ENCODE measurements at regions not wholly inside any gene's neighbourhood (a gene's known extent, or its start where the extent isn't known, plus 50 kb on each side); places are given as distances from the start of the nearest gene placed in this dataset.

DNA sequence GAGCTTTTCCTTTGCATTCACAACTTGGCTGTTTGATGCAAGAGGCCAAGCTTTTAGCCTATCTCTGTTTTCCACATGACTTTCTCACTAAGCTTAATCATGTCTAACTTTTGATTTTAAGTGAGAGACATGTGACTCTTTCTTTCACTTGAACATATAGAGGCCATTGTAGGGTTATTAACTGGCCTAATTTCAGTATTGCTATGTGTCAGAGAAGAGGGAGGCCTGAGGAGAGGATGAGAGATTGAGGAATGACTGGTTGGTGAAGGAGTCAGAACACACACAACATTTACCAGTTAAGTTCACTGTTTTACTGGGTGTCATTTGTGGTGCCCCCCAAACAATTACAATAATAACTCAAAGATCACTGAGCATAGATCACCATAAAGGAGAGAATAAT is 193.5 kb downstream of the CYYR1 start:
- H3K27me3 Mint-ChIP-seq: no peaks in the 10 kb centered on the region
- no peak overlapping the region for H3K27ac Mint-ChIP-seq
- peaks cover 0 to 3% of the 10 kb centered on the region in 2 donors for H3K9me3 Mint-ChIP-seq
- no peaks in the 10 kb centered on the region for H3K36me3 Mint-ChIP-seq (ENCODE audit: insufficient read depth)
- H3K4me1 Mint-ChIP-seq (ENCODE audit: low read depth in 2 of 2): no peaks in the 10 kb centered on the region
- no peak for ATAC-seq (replicated peaks)
- H3K4me3 Mint-ChIP-seq: no peak overlapping the region
- no peak for DNase-seq

DNA sequence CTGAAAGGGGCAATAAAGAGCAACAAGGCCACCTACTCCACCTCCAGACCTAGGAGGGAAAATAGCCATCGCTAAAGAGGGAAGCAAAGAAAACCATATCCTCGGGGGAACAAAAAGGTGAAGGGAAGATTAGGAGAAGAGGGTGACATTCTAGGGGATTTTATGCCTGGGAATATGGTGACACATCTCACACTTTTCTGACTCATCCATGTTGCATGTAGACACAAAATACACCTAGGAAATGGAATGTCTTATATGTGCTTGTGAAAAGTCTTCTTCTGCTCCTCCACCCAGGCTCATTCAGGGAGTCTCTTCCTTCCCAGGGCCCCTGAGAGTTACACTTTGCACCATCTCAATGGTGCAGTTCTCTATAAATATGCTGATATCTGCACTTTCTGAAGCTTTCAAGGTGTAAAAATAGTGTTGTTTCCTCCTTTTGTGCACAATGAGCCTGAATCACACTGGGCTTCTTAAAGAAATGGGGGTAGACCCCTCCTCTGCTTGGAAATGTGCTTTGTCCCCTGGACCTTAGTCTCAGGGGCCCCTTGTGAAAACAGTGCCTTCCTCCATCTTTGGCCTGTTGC is 195.9 kb downstream of the CYYR1 start:
- no peaks in the 10 kb centered on the region for H3K4me1 Mint-ChIP-seq (ENCODE audit: low read depth in 2 of 2)
- no peak overlapping the region for H3K4me3 Mint-ChIP-seq
- peaks cover 0 to 2% of the 10 kb centered on the region in 2 donors for H3K9me3 Mint-ChIP-seq
- ATAC-seq (replicated peaks) (no peak), DNase-seq (no peak)
- H3K27me3 Mint-ChIP-seq: no peaks in the 10 kb centered on the region
- no peaks in the 10 kb centered on the region for H3K36me3 Mint-ChIP-seq (ENCODE audit: insufficient read depth)
- no peak overlapping the region for H3K27ac Mint-ChIP-seq

DNA sequence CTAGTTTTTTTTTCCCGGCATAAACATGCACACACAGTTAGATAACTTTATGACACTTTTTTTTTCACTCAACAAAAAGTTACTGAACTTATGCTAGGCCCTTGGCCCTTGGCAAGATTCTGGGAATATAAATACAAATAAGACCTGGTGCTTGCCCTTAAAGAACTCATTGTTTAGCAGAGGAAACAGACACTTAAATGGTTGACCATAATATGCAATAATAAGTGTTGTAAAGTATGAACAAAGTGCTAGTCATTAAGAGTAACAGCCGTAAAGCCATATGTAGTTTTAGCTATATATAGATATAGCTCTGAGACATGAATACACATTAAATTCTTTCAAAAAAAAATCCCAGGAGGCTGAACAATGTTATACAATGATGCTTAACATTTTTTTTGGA is 198.3 kb downstream of the CYYR1 start:
- no peak overlapping the region for H3K27ac Mint-ChIP-seq
- peaks cover 0 to 2% of the 10 kb centered on the region in 2 donors for H3K9me3 Mint-ChIP-seq
- ATAC-seq (replicated peaks) (no peak), DNase-seq (no peak)
- H3K4me1 Mint-ChIP-seq (ENCODE audit: low read depth in 2 of 2): no peaks in the 10 kb centered on the region
- no peaks in the 10 kb centered on the region for H3K36me3 Mint-ChIP-seq (ENCODE audit: insufficient read depth)
- no peaks in the 10 kb centered on the region for H3K27me3 Mint-ChIP-seq
- no peak overlapping the region for H3K4me3 Mint-ChIP-seq

DNA sequence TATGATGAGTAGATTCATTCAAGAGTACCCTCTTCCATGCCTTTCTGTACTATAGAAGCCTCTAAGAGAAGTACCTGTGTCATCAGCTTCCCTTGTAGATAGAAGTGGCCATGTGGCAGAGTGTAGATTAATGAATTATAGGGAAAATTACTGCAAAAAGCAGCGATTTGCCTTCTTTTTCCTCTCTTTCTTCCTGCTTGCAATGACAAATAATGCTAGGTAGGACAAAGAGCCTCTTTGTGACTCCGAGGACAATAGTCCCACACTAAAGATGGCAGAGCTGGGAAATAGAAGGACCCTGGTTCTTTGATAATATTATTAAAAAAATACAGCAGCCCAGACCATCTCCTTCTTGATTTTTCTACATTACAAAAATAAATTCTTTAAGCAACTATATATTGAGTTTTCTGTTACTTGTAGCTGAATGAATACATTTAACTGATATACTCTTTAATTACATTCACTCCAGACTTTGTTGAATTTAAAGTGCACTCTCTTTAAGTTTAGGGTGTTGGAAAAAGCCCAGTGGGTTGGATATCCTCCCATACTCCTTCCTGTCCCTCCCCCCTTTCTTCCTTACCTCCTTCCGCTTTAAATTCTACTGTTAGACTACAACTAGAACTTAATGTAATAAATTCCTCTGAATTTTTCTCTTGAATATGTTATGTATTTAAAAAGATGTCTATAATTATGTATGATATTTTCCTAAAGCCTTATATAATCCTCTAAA is 198.2 kb upstream of the APP start:
- no peak for DNase-seq
- Mint-ChIP-seq H3K4me1 (ENCODE audit: low read depth in 2 of 2) (no peaks in the 10 kb centered on the region), H3K9me3 (peaks cover 3 to 8% of the 10 kb centered on the region in 2 donors), H3K4me3 (no peak overlapping the region), H3K27ac (no peak overlapping the region), H3K36me3 (ENCODE audit: insufficient read depth) (no peaks in the 10 kb centered on the region), H3K27me3 (no peaks in the 10 kb centered on the region)
- no peak for ATAC-seq (replicated peaks)

DNA sequence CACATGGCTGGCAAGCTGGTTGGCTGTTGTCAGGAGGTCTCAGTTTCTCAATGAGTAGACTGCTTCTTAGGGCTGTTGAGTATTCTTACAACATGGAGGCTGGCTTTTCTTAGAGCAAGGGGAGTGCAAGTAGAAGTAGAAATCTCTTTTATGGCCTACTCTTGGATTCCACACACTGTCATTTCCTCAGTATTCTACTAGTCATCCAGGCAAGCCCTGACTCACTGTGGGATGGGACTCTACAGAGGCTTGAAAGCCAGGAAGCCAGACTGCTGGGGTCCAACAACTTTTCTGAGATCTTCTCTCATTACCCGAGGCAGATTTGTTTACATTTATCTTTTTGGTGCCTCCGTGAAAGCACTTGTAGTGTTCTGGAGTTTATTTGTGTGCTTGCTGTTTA is 196.2 kb upstream of the APP start:
- ATAC-seq (replicated peaks): no peak
- no peak overlapping the region for H3K27ac Mint-ChIP-seq

DNA sequence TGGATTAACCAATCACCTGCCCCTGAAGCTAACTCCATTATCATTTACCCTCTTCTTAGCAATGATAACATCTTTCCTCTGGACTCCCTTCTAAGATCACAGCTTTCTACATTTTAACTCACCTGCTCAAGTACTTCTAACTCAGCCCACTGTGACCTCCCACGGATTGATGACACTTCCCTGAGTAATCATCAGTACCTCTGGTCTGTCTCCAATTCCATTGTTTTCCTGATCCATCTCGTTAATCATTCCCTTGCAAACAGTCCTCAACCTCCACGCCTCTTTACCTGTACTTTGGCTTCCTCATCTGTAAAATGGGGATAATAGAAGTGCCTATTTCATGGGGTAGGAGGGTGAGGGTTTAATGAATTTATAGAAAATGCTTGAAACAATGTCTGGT is 195.3 kb upstream of the APP start:
- H3K36me3 Mint-ChIP-seq (ENCODE audit: insufficient read depth): no peaks in the 10 kb centered on the region
- H3K4me3 Mint-ChIP-seq: no peak overlapping the region
- H3K27ac Mint-ChIP-seq: no peak overlapping the region
- peaks cover 5 to 15% of the 10 kb centered on the region in 2 donors for H3K9me3 Mint-ChIP-seq
- ATAC-seq (replicated peaks) (no peak), DNase-seq (no peak)
- H3K27me3 Mint-ChIP-seq: no peaks in the 10 kb centered on the region
- no peaks in the 10 kb centered on the region for H3K4me1 Mint-ChIP-seq (ENCODE audit: low read depth in 2 of 2)

More for the DNA sequence above, 196.2 kb upstream of the APP start:
- peaks cover 5 to 15% of the 10 kb centered on the region in 2 donors for H3K9me3 Mint-ChIP-seq
- no peaks in the 10 kb centered on the region for H3K4me1 Mint-ChIP-seq (ENCODE audit: low read depth in 2 of 2)
- no peak for DNase-seq
- H3K4me3 Mint-ChIP-seq: no peak overlapping the region
- no peaks in the 10 kb centered on the region for H3K36me3 Mint-ChIP-seq (ENCODE audit: insufficient read depth)
- H3K27me3 Mint-ChIP-seq: no peaks in the 10 kb centered on the region

DNA sequence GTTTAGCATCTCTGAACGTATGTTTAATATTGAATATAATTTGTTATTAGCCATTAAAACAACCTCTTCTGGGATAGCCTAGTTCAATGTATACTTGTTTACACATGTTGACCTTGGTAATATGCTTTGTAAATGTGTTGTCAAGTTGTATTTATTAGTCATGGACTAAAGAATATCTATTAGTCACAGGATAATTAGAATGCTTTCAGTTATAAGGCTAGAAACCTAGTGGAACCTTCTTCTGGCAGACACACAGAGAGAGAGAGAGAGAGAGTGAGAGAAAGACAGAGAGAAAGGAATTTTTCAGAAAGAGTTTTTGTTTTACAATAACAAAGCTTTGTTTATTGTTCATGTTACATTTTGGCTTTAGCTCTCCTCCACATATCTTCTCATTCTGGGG is 181.1 kb upstream of the APP start:
- no peak overlapping the region for H3K27ac Mint-ChIP-seq
- H3K27me3 Mint-ChIP-seq: no peaks in the 10 kb centered on the region
- H3K4me3 Mint-ChIP-seq: no peak overlapping the region
- H3K4me1 Mint-ChIP-seq (ENCODE audit: low read depth in 2 of 2): no peaks in the 10 kb centered on the region
- no peaks in the 10 kb centered on the region for H3K36me3 Mint-ChIP-seq (ENCODE audit: insufficient read depth)
- H3K9me3 Mint-ChIP-seq: peaks cover 5 to 6% of the 10 kb centered on the region in 2 donors
- ATAC-seq (replicated peaks) (no peak), DNase-seq (no peak)

DNA sequence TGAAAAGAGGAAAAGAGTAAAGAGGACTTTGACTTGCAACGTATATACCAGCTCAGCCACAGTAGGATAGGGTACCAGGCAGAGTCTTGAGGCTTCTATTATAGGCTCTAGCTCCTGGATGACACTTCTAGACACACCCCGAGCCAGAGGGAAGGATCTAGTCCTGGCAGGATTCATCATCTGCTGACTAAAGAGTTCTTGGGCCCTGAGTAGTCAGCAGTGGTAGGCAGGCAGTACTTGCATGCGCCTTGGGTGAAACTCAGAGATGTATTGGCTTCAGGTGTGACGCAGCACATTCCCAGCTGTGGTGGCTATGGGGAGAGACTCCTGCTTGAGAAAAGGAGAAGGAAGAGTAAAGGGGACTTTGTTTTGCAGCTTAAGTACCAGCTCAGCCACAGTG is 162.3 kb upstream of the APP start:
- DNase-seq: no peak
- H3K36me3 Mint-ChIP-seq (ENCODE audit: insufficient read depth): no peaks in the 10 kb centered on the region
- no peak overlapping the region for H3K4me3 Mint-ChIP-seq
- no peak for ATAC-seq (replicated peaks)
- peaks cover 5 to 13% of the 10 kb centered on the region in 2 donors for H3K9me3 Mint-ChIP-seq
- no peak overlapping the region for H3K27ac Mint-ChIP-seq
- no peaks in the 10 kb centered on the region for H3K4me1 Mint-ChIP-seq (ENCODE audit: low read depth in 2 of 2)
- no peaks in the 10 kb centered on the region for H3K27me3 Mint-ChIP-seq

DNA sequence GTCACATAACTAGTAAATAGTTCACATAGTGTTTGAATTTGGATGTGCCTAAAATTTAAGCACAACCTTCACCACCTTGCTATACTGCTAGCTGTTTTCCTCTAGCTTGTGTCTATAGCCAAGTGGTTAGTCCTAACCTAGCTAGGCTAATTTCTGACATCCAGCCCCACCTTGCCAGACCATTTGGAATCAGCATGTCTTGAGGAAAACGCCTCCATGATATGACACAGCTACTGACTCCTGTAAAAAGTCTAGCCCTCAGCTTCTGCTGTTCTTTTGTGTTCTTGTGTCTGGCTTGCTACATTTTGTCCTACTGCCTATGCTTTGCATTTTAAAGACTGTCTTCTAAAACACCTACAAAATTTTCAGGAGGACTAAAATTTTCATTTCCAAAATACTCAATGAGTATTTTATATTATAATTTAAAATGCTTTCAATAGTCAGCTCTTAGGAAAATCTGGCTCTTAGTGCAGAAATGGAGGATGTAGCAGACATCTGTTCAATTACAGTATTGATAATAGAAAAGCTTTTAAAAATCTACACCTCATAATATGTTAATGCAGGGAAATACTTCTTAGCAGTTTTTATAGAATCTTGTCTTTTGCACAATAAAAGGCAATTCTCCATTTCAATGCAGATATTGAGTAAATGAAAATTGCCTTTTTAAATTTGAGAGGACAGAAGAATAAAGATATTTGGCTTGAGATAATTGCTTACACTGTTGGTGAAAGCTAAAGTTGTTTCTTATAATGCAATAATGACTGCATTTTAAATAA is 160.8 kb upstream of the APP start:
- no peak overlapping the region for H3K27ac Mint-ChIP-seq
- no peak for DNase-seq
- H3K9me3 Mint-ChIP-seq: peaks cover 7 to 13% of the 10 kb centered on the region in 2 donors
- no peak overlapping the region for H3K4me3 Mint-ChIP-seq
- H3K36me3 Mint-ChIP-seq (ENCODE audit: insufficient read depth): no peaks in the 10 kb centered on the region
- H3K27me3 Mint-ChIP-seq: no peaks in the 10 kb centered on the region
- no peaks in the 10 kb centered on the region for H3K4me1 Mint-ChIP-seq (ENCODE audit: low read depth in 2 of 2)
- no peak for ATAC-seq (replicated peaks)

DNA sequence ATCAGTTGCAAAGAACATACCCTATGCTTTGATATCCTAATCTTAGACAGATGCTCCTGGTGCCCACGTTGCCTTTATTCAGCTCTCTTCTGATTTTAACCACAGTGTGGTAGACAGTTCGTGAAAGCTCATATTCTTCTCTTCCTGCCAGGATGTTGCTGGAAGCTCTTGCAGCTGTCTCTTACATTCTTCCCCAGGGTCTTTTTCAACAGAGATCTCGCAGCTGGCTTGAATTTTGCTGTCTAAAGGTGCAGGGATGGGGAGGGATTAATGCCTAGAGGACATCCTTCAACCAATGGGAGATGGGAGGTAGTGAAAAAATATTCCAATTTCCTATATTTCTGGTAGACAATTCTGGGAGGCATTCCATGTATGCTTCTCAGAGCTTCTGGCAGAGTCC is 150.0 kb upstream of the APP start:
- DNase-seq: no peak
- Mint-ChIP-seq H3K36me3 (ENCODE audit: insufficient read depth) (no peaks in the 10 kb centered on the region), H3K27me3 (no peaks in the 10 kb centered on the region), H3K9me3 (peaks cover 0 to 8% of the 10 kb centered on the region in 2 donors), H3K4me3 (no peak overlapping the region), H3K27ac (no peak overlapping the region), H3K4me1 (ENCODE audit: low read depth in 2 of 2) (no peaks in the 10 kb centered on the region)
- ATAC-seq (replicated peaks): no peak

DNA sequence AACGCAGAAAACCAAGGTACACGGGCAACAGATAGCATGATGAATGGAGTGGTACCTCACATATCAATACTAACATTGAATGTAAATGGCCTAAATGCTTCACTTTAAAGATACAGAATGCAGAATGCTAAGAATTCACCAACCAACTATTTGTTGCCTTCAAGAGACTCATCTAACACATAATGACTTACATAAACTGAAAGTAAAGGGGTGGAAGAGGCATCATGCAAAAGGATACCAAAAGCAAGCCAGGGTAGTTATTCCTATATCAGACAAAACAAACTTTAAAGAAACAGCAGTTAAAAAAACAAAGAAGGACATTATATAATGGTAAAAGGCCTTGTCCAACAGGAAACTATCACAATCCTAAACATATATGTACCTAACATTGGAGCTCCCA is 137.1 kb upstream of the APP start:
- ATAC-seq (replicated peaks): no peak
- no peaks in the 10 kb centered on the region for H3K4me1 Mint-ChIP-seq (ENCODE audit: low read depth in 2 of 2)
- H3K36me3 Mint-ChIP-seq (ENCODE audit: insufficient read depth): no peaks in the 10 kb centered on the region
- no peaks in the 10 kb centered on the region for H3K27me3 Mint-ChIP-seq
- H3K27ac Mint-ChIP-seq: no peak overlapping the region
- H3K9me3 Mint-ChIP-seq: peaks cover 10 to 17% of the 10 kb centered on the region in 2 donors
- no peak for DNase-seq
- H3K4me3 Mint-ChIP-seq: no peak overlapping the region

DNA sequence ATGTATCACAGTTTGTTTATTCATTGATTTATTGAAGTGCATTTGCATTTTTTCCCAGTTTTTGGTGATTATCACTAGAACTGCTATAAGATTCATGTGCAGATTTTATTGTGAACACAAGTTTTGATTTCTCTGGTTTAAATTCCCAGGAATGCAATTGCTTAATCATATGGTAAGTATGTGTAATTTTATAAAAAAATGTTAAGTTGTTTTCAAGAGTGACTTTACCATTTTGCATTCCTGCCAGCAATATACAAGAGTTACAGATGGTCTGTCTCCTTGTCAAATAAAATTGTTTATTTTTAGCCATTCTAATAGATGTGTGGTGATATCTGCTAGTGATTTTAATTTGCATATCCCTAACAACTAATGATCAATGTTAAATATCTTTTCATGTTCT is 127.3 kb upstream of the APP start:
- no peaks in the 10 kb centered on the region for H3K27me3 Mint-ChIP-seq

DNA sequence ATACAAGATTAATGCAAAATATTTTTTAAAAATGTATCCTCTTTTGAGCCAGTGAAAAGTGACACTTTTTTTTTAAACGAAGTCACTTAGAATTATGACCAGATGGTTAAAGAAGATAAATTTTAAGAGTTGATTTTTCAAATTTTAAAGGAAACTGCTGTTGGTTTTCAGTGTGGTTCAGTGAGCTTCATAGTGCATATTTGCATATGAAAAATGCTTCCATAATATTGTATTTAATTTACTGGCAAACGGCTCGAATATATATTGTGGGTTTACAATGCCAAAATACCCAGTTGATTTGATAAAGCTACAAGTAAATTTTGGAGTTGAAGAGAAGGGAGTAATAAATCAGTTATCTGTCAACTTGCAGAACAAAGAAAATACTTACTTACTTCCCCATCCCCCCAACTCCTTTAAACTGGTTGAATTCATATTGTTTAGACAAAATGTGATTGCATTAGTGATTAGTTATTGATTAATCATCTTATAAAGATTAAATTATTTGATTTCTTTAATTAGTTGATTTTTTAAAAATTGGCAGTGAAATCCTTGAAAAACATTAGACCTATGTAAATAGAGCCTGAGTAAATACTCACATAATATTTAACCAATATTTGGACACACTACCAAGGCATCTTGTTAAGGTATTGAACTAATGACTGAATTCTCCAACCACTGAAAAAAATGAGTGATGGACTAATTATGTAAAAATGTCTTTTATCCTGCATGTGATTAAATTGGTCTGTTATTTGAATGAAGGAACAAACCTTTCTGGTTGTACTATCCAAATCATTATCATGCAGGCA is 122.8 kb upstream of the APP start:
- H3K27me3 Mint-ChIP-seq: no peaks in the 10 kb centered on the region
- no peak overlapping the region for H3K27ac Mint-ChIP-seq
- H3K36me3 Mint-ChIP-seq (ENCODE audit: insufficient read depth): no peaks in the 10 kb centered on the region
- no peaks in the 10 kb centered on the region for H3K4me1 Mint-ChIP-seq (ENCODE audit: low read depth in 2 of 2)
- ATAC-seq (replicated peaks): no peak
- H3K4me3 Mint-ChIP-seq: no peak overlapping the region
- DNase-seq: no peak
- H3K9me3 Mint-ChIP-seq: peaks cover 7 to 8% of the 10 kb centered on the region in 2 donors

More for the DNA sequence above, 127.3 kb upstream of the APP start:
- H3K4me1 Mint-ChIP-seq (ENCODE audit: low read depth in 2 of 2): no peaks in the 10 kb centered on the region
- no peak overlapping the region for H3K4me3 Mint-ChIP-seq
- ATAC-seq (replicated peaks) (no peak), DNase-seq (no peak)
- no peak overlapping the region for H3K27ac Mint-ChIP-seq
- no peaks in the 10 kb centered on the region for H3K36me3 Mint-ChIP-seq (ENCODE audit: insufficient read depth)
- H3K9me3 Mint-ChIP-seq: peaks cover 8 to 13% of the 10 kb centered on the region in 2 donors

Data from effector memory CD8-positive, alpha-beta T cell (primary cell).